ENCODE measurements at regions not wholly inside any gene's neighbourhood (a gene's known extent, or its start where the extent isn't known, plus 50 kb on each side); places are given as distances from the start of the nearest gene placed in this dataset.
"Not testable (repeated sequence)": the region's sequence is repeated elsewhere in the genome, so short reads cannot be mapped to it uniquely, and the experiment has no call there.

DNA sequence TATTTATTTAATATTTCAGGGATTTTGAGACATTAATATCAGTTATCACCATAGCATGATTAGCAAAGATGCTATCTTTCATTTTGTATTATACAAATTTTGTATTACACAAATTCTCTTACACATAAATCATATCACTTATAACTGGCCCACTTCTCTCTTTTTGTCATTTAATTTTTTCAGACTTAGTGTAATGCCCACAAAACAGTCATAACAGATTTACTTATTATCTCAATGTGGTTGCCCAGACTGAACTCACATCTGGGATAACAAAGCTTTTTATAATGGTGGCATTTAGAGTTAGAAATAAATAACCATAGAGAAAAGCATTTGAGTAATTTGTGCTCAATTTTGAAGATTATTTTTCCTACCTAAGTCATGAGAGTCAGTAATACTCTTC lies 148.3 kb downstream of the TFAP2B start:
- in situ Hi-C loops (cut with HindIII; ENCODE audit: low pct_unique_long_range_greater_than_20kb, low sequenced_read_pairs) = no loop called here
- TF ChIP-seq JUND (IDR thresholded peaks at IDR 0.05; ENCODE audit: low read depth) = no peak
- no peak for DNase-seq (ENCODE audit: low read depth in 1 of 2, low spot score in 1 of 2)

GRCh38 chr6:50968246-50968645 lies 149.6 kb downstream of the TFAP2B start:
- DNase-seq (ENCODE audit: low read depth in 1 of 2, low spot score in 1 of 2); in situ Hi-C loops (cut with HindIII; ENCODE audit: low pct_unique_long_range_greater_than_20kb, low sequenced_read_pairs): not testable (repeated sequence)

DNA sequence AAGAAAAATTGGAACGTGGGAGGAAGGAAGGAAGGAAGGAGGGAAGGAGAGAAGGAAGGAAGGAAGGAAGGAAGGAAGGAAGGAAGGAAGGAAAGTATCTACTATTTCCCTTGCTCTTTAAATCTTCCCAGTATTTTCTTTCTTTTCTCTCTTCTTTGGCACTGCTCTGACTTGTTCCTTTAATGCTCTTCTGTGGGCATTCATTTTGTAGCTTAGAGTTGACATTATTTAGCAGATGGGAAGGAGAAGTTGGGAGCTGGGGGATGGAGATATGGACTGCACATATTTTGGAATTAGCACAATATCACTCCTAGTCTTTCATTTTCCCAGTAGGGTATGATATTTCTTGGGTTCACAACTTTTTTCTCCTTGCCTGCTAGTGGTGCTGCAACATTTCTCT lies 152.2 kb downstream of the TFAP2B start:
- DNase-seq (ENCODE audit: low read depth in 1 of 2, low spot score in 1 of 2) = no peak
- in situ Hi-C loops (cut with HindIII; ENCODE audit: low pct_unique_long_range_greater_than_20kb, low sequenced_read_pairs) = no loop called here
- TF ChIP-seq JUND (IDR thresholded peaks at IDR 0.05; ENCODE audit: low read depth) = no peak

GRCh38 chr6:50973464-50973863 lies 154.8 kb downstream of the TFAP2B start:
- in situ Hi-C loops (cut with HindIII; ENCODE audit: low pct_unique_long_range_greater_than_20kb, low sequenced_read_pairs) = no loop called here
- TF ChIP-seq JUND (IDR thresholded peaks at IDR 0.05; ENCODE audit: low read depth) = no peak
- no peak for DNase-seq (ENCODE audit: low read depth in 1 of 2, low spot score in 1 of 2)

- in situ Hi-C loops (cut with HindIII; ENCODE audit: low pct_unique_long_range_greater_than_20kb, low sequenced_read_pairs) = no loop called here
- TF ChIP-seq JUND (IDR thresholded peaks at IDR 0.05; ENCODE audit: low read depth) = no peak
Observed at GRCh38 chr6:50974319-50974718, 155.6 kb downstream of the TFAP2B start.

GRCh38 chr6:50975216-50975615 lies 156.5 kb downstream of the TFAP2B start:
- peak in 1 of 2 experiments; percentile 16 for DNase-seq (ENCODE audit: low read depth in 1 of 2, low spot score in 1 of 2)
- in situ Hi-C loops (cut with HindIII; ENCODE audit: low pct_unique_long_range_greater_than_20kb, low sequenced_read_pairs) = no loop called here
- no peak for TF ChIP-seq JUND (IDR thresholded peaks at IDR 0.05; ENCODE audit: low read depth)

More at GRCh38 chr6:50974319-50974718, 155.6 kb downstream of the TFAP2B start:
- DNase-seq (ENCODE audit: low read depth in 1 of 2, low spot score in 1 of 2) = no peak

GRCh38 chr6:50976907-50977306 lies 158.2 kb downstream of the TFAP2B start:
- in situ Hi-C loops (cut with HindIII; ENCODE audit: low pct_unique_long_range_greater_than_20kb, low sequenced_read_pairs) = no loop called here
- no peak for TF ChIP-seq JUND (IDR thresholded peaks at IDR 0.05; ENCODE audit: low read depth)
- DNase-seq (ENCODE audit: low read depth in 1 of 2, low spot score in 1 of 2) = no peak

DNA sequence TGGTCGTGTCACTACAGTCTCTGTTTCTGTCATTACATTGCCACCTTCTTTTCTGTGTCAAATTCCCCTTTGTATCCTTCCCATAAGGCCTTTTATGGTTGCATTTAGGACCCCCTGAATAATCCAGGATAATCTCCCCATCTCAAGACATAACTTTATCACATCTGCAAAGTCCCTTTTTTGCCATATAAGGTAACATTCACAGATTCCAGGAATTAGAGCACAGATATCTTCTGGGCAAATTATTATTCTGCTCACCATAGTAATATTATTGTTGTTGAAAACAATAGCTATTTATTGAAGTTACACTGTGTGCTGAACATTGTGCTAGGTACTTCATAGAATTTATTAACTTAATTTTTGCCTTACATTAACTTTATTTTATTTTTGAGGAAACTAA lies 159.1 kb downstream of the TFAP2B start:
- DNase-seq (ENCODE audit: low read depth in 1 of 2, low spot score in 1 of 2) = no peak
- in situ Hi-C loops (cut with HindIII; ENCODE audit: low pct_unique_long_range_greater_than_20kb, low sequenced_read_pairs) = no loop called here
- no peak for TF ChIP-seq JUND (IDR thresholded peaks at IDR 0.05; ENCODE audit: low read depth)

GRCh38 chr6:50978380-50979170 lies 159.9 kb downstream of the TFAP2B start:
- in situ Hi-C loops (cut with HindIII; ENCODE audit: low pct_unique_long_range_greater_than_20kb, low sequenced_read_pairs) = no loop called here
- DNase-seq (ENCODE audit: low read depth in 1 of 2, low spot score in 1 of 2) = no peak
- TF ChIP-seq JUND (IDR thresholded peaks at IDR 0.05; ENCODE audit: low read depth) = no peak

GRCh38 chr6:50979171-50979525 lies 160.5 kb downstream of the TFAP2B start:
- no peak for TF ChIP-seq JUND (IDR thresholded peaks at IDR 0.05; ENCODE audit: low read depth)
- in situ Hi-C loops (cut with HindIII; ENCODE audit: low pct_unique_long_range_greater_than_20kb, low sequenced_read_pairs) = no loop called here
- DNase-seq (ENCODE audit: low read depth in 1 of 2, low spot score in 1 of 2) = no peak

DNA sequence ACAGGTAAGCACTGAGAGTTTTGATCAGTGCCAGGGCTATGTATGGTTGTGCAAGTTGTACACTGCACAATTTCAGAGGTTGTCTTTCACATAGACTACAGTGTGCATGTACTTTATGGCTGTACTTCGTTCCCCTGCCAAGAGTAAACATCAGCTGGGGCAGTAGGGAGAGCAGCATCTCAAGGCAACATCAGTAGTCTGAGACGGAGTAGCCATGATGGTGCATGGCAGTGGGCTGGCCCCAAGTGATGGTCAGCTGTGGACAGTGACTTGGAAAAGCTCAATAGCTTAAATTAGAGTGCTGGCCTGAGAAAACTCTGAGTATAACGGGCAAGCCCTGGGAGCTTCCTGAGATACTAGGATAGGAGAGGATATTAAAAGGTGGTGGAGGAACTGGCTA lies 165.5 kb downstream of the TFAP2B start:
- no peak for TF ChIP-seq JUND (IDR thresholded peaks at IDR 0.05; ENCODE audit: low read depth)
- no peak for DNase-seq (ENCODE audit: low read depth in 1 of 2, low spot score in 1 of 2)
- in situ Hi-C loops (cut with HindIII; ENCODE audit: low pct_unique_long_range_greater_than_20kb, low sequenced_read_pairs) = no loop called here

- no peak for TF ChIP-seq JUND (IDR thresholded peaks at IDR 0.05; ENCODE audit: low read depth)
- in situ Hi-C loops (cut with HindIII; ENCODE audit: low pct_unique_long_range_greater_than_20kb, low sequenced_read_pairs) = no loop called here
Observed at GRCh38 chr6:50986319-50986718, 167.6 kb downstream of the TFAP2B start.

GRCh38 chr6:50989123-50989522 lies 170.5 kb downstream of the TFAP2B start:
- no peak for TF ChIP-seq JUND (IDR thresholded peaks at IDR 0.05; ENCODE audit: low read depth)
- no peak for DNase-seq (ENCODE audit: low read depth in 1 of 2, low spot score in 1 of 2)
- in situ Hi-C loops (cut with HindIII; ENCODE audit: low pct_unique_long_range_greater_than_20kb, low sequenced_read_pairs) = no loop called here

More at GRCh38 chr6:50986319-50986718, 167.6 kb downstream of the TFAP2B start:
- no peak for DNase-seq (ENCODE audit: low read depth in 1 of 2, low spot score in 1 of 2)
